Stimulated activated CD8-positive, alpha-beta memory T cell treated with anti-CD3 and anti-CD28 coated beads, Interleukin-15, amount 100 ng/mL, for 1 hour (primary cell): ENCODE measurements at regions not wholly inside any gene's neighbourhood (a gene's known extent, or its start where the extent isn't known, plus 50 kb on each side); places are given as distances from the start of the nearest gene placed in this dataset.

Experiments
- DNase-seq: peaks from one replicate; pipeline ENCODE4 v3.0.0-alpha.2; 2020; ENCODE audit warnings: low read depth

DNA sequence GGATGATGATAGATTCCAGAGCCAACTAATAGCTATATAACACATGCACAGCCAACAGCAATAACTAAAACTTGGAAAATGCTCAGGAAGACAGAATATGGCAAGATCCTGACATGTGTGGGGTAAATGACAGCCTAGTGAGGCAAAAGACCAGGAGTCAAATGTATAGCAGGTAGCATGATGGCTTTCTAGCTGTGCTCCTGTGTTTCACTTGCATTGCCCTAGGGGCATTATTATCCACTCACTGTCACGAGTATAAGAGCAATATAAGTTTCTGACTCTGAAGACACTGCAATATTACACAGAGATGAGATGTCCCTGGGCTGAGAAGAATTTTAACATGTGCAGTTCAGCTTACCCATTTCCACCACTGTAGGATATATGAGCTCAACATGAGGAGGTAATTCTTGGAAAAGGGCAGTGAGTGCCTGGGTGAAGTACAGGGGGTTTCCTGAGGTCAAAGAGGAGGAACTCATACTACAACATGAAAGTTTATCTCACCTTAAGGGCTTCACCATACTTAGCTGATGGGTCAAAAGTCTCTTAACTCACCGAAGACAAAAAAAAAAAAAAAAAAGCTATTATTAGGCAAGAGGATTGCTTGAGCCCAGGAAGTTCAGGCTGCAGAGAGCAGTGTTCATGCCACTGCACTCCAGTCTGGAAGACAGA lies 1385.6 kb upstream of the SLC39A10 start:
- DNase-seq: no peak

DNA sequence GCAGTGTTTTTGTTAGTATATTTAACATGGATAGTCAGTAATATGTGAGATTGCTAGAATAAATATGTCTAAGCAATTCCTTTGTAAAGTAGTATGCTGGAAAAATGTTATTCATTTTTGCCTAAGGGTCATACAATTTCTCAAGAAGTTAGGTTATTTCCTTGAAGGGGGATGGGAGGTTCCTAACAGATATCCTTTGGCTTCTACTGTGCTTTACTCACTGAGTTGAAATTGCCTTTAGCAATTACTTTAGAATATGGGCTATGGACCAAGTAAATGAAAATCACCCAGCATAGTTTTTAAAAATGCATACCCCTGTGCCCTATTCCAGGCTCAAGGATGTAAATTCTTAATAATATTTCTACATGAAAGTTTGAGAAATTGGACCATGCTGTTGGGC lies 1386.4 kb upstream of the SLC39A10 start:
- DNase-seq: no peak

DNA sequence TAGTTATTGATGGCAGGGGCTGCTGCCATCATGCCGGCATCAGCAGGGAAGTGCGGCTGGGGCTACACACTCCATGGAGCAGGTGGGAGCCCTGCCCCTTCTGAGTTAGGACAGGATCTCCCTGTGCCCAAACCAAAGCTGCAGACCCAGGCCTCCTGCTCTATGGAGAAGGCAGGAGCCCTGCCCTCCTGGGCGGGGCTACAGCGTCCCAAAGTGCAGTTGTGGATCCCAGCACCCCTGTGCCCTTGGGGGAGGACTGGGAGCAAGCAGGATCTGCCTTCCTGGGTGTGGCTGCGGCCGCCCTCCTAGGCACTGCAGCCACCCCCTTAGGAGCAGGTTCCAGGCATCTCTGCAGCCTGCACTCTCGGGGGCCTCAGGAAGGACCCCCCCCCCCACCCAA lies 1392.4 kb upstream of the SLC39A10 start:
- DNase-seq: no peak

DNA sequence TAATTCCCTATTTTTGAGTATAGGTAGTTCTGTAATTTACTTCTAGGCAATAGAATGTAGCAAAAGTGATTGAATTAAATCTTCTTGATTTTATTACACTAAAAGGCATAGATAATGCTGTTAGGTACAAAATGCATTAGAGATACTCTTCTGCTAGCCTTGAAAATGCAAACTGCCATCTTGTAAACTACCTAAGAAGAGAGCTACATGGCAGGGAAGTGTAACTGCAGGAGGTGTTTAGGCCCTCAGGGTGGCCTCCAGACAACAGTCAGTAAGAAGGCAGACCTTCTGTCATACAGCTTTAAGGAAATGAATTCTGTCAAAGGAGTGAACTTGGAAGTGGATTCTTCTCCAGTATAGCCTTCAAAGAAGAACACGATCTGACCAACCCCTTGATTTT lies 1396.8 kb upstream of the SLC39A10 start:
- no peak for DNase-seq

DNA sequence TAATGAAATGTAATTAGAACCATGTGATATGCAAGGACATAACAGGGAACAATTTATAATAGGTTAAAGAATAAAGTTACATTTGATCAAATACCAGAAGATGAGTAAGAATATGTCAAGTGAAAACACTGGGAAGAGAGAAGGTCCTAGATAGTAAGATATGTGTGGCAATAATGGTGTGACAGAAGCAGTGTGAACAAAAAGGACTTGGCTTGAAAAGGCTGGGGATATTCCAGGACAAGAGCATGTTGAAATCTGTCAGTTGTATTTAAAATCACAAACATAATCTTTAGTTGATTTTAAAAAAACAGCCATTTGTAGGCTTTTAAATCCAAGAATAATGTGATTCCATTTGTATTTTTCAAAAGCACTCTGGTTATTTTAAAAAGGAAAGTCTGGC lies 1399.9 kb upstream of the SLC39A10 start:
- DNase-seq: no peak

DNA sequence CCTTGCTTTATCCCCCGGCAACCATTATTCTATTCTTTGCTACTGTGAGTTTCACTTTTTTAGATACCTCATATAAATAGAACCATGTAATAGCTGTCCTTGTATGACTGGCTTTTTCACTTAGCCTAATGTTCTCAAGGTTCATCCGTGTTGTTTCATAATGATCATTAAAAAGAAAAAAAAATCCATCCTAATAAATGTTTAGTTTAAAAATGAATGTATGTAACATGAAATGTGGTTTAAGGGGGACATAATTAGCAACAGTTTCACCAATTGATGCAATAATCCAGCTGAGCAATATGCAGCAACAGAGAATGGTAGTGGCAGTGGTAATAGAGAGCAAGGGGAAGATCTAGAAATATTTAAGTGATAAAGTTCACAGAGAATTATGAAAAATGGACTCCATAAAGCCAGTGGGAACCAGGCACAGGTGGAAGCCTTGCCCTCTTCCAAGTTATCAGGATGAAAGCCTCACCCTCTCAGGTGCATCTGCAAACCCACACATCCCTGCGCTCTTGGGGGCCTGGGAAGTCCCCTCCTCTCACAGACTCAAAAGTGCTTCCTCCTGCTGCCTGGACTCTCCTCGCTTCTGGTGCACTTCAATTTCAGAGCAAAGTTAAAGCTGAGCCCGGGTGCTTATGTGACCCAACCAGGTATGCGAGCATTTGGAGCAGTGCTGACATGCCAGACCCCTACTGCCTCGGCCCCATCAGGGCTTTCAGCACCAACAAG lies 1403.3 kb upstream of the SLC39A10 start:
- no peak for DNase-seq

DNA sequence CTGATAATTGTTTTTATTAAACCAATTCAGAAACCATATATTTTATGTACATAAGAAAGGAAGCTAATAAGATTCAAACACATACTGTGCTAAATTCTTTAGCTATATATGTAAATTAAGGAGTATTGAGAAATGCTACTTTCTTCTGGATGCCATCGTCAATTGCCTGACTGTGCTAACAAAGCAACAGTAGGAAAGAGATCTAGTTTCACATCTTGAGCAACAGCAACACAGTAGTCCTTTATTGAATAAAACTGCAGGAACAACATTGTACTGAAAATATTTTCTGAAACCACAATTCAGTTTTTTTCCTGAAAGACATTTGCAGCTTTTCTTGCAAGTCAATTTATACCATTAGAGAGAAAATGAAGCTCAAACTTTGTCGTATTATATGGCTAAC lies 1404.9 kb upstream of the SLC39A10 start:
- DNase-seq: no peak

DNA sequence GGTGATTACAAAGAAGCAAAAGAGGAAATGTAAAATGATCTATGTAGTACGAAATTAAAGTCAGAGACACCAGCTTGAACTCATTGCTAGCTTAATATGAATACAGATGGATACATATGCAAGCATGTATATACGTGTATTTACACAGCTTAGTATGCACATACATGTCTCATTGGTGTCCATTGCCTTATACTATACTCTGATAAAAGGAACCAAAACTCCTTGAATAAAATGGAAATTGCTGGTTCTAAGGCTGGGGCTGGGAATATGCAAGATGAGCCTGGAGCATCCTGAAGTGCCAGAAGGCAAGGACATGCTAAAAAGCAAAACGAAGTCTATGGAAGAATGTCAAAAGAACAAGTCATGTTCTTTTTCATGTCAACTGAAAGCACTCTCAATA lies 1424.4 kb upstream of the SLC39A10 start:
- DNase-seq: no peak

DNA sequence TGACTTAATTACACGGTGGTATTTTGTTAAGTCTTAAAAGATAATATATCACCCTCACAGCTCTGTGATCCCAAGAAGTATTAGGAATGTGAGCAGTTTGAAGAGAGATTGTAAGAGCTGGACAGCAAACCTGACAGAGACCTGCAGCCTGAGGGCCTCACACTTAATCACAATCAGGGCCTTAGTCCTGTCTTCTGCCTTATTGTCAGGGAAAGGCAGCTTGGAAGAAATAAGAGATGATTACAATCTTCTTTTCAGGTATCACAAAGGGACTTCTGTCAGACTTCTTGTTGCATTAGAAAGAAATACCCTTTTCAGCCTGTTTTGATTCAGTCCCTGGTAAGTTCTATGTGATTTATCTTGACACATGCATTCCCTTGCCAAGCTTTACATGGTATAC lies 1433.8 kb upstream of the SLC39A10 start:
- DNase-seq: no peak

DNA sequence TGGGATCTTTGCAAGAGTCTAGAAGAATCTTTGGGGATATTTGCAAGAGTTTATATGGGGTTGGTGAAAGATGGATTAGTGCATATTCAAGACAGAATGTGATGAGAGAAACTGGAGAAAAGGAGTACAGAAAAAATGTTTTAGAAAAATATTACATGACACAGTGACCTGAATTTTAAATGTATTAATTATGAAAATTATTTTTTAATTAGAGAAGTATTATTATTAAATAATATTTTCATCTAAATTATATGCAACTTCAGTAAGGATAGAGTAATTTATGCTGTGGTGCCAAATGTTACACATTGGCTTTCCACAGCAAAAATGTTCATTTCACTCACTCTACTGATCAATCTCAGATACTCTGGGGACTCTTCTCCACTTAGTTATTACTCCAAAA lies 1442.8 kb upstream of the SLC39A10 start:
- DNase-seq: no peak

DNA sequence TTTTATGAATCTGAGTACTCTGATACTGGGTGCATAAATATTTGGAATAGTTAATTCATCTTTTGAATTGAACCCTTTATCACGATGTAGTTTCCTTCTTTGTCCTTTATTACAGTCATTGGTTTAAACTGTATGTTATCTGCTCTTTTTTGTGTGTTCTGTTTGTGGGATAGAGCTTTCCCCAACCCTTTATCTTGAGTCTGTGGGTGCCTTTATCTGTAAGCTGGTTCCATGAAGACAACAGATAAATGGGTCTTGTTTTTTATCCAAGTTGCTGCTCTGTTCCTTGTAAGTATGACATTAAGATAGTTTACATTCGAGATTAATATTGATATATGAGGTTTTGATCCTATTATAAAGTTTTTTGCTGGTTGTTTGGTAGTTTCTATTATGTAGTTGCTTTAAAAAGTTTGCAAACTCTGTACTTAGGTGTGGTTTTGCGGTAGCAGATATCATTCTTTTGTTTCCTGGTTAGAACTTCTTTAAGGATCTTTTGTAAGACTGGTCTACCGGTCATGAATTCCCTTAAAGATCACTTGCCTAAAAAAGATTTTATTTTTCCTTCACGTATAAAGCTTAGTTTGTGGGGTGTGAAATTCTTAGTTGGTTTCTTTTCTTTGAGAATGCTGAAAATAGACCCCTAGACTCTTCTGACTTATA lies 1451.3 kb upstream of the SLC39A10 start:
- no peak for DNase-seq

DNA sequence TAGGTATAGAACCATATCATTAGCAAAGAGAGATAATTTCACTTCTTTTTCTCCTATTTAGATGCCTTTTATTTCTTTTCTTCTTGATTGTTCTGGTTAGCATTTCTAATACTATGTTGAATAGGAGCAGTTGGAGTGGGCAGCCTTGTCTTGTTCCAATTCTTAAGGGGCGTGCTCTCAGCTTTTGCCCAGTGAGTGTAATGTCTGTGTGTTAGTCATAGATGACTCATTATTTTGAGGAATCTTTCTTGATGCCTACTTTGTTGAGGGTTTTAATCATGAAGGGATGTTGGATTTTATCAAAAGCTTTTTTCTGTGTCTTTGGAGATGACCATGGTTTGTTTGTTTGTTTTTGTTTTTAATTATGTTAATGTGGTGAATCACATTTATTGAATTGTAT lies 1453.1 kb upstream of the SLC39A10 start:
- DNase-seq: no peak

DNA sequence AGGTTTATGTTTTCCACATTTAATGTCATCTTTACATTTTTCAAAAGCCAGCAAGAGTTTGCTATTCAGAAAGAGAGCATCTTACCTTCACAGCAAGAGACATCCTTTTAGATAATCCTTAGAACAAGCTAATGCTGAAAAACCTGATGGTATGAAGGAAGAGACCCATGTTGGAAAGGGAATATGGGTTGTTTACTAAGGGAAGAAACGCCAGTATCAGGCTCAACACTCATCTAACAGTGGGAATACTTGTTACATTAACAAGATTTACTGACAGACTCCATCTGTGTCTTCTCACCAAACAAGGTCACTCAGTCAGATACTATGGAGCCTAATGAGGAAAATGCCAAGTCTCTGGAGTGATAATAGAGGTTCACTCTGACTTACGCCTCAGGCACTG lies 1474.1 kb upstream of the SLC39A10 start:
- DNase-seq: no peak

DNA sequence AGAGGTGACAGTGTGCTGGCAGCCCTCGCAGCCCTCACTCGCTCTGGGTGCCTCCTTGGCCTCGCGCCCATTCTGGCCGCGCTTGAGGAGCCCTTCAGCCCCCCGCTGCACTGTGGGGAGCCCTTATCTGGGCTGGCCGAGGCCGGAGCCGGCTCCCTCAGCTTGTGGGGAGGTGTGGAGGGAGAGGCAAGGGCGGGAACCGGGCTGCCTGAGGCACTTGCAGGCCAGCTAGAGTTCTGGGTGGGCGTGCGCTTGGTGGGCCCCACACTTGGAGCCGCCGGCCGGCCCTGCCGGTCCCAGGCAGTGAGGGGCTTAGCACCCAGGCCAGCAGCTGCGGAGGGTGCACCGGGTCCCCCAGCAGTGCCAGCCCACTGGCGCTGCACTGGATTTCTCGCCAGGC lies 1480.9 kb upstream of the SLC39A10 start:
- DNase-seq: no peak

DNA sequence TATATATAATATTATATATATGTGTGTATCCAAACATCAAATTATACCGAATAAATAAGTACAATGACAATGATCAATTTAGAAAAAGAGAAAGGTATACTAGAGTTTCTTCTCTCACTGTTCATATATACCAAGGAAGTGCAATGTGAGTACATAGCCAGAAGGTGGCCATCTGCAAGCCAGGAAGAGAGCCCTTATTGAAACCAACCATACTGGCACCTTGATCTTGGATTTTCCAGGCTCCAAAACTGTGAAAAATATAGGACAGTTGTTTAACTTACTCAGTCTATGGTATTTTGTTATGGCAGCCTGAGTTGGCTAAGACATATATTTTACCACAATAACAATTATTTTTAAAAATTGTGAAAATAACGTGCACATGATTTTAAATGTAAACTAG lies 1490.2 kb upstream of the SLC39A10 start:
- DNase-seq: no peak

DNA sequence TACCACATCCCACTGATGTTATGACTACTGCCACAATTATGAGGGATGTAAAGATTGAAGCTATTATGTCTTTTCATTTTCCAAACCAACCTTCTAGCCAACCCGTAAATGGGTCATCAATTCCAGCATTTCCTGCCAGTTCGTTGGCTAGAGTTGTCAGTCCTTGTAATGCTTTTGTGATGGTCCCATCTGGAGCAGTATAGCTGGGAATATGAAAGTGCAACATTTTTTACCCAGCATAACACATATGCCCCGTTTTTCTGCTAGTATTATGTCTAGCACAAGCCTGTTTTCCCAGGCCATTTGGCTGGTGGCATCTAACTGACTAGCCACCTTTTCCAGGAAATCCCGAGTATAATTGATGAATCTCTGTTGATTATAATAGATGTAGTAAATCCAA lies 1501.6 kb upstream of the SLC39A10 start:
- DNase-seq: no peak

DNA sequence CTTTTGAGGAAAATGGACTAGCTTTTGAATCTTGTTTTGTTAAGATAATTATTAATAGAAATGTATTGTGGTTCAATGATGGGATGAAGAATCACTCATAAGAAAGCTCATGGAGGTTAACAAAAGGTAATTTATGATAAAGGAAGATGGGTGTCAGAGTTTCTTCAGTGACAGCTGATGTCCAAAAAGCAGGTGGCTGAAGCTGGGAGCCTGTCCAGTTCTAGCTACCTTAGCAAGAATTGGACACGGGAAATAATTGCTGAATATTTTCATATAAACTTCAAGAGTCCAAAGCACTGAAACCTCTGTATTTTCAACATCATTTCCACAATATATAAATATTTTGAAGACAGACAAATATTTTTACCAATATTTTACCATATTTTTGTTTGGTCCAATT lies 1505.8 kb upstream of the SLC39A10 start:
- DNase-seq: no peak

DNA sequence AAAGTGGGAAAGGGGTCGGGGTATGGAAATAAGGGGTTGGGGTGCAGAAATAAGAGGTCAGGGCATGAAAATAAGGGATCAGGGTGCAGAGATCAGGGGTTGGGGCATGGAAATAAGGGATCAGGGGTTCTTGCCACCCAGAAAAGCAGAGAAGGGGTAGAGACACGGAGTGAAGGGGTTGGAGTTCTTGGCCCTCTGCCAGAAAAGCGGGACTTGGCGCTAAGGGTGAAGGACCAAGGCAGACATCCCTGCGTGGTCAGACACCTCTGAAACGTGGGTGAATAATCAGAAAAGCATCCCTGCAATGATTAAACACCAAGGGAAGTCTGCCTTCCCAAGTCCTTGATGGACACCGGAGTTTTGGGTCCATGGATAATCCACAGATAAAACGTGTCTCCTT lies 1521.6 kb upstream of the SLC39A10 start:
- no peak for DNase-seq

DNA sequence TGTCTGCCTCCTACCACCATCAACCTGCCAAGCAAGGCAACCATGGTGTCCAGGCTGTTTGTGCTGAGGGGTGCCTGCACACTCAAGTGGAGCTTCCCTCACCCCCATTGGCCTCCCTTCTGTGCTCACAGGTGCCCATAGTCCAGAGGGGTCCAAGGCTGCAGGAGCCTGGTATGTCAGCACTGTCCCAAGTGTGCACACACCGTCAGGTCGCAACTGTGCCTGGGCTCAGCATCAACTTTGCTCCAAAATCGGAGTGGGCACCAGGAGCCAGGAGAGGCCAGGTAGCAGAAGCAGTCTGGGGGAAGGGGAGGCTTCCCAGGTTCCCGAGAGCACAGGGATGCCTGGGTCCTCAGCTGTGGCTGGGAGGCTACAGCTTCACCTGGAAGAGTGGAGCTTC lies 1528.2 kb upstream of the SLC39A10 start:
- no peak for DNase-seq

DNA sequence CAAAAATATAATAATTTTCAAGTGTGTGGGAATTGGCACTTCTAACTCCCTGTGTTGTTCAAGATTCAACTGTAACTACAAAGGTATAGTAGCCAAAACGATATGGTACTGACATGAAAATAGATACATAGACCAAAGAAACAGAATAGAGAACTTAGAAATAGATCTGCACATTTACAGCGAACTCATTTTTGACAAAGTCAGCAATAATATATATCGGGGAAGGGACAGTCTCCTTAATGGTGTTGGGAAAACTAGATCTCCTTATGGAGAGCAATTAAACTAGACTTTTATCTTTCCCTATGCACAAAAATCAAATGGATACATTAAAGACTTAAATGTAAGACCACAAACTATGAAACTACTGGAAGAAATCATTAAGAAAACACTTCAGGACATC lies 1530.6 kb upstream of the SLC39A10 start:
- no peak for DNase-seq

DNA sequence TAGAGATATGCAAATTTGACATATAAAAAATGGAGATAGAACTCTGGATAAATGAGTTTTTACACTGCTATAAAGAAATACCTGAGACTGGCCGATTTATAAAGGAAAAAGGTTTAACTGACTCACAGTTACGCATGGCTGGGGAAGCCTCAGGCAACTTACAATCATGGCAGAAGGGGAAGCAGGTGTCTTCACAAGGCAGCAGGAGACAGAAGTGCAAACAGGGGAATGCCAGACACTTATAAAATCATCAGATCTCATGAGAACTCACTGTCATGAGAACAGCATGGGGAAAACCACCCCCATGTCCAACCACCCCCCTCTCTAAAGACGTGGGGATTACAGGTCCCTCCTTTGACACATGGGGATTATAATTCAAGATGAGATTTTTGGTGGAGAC lies 1540.2 kb upstream of the SLC39A10 start:
- DNase-seq: no peak

DNA sequence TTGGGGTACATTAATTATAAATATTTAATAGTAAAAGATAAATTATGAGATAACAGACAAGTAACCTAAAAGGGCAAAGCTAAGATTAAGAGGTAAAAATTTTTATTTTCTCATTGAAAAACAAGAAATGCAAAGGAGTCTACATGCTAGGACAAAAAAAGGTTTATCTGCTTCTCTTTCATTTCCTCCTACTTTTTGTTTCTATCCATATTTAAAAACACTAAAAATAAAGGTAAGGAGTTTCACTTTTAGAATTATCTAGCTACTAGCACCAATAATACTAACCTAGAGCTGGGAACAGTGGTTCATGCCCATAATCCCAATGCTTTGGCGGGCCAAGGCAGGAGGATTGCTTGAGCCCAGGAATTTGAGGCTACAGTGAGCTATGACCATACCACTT lies 1551.7 kb upstream of the SLC39A10 start:
- no peak for DNase-seq

DNA sequence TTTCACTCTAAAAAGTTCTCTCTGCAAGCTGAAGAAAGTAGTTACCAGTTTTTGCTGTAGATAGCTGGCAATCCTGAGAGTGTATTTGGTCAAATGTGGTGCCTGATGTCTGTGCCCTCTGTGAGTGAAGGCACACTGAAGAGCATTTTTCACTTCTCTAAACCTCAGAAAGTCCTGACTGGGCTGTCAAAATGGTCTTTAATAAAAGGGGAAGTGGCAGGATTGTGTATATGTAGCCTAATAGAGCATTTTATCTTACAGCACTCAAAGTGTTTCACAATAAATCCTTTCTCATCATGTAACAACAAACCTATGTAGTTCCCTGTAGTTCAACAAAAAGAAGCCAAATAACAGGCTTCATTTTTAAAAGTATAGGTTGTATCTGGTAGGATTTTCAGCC lies 1552.3 kb upstream of the SLC39A10 start:
- no peak for DNase-seq
